Stimulated activated effector memory CD8-positive, alpha-beta T cell treated with anti-CD3 and anti-CD28 coated beads, Interleukin-12 subunit alpha, Interleukin-12 subunit beta, amount 100 ng/mL, for 72 hours (primary cell): ENCODE measurements at regions not wholly inside any gene's neighbourhood (a gene's known extent, or its start where the extent isn't known, plus 50 kb on each side); places are given as distances from the start of the nearest gene placed in this dataset.

Experiments used
- ATAC-seq: fragments of 150-1000 bp; cut with Tn5 transposase; 2 replicates; pipeline ENCODE4 v1.10.0; 2021
- DNase-seq, 2 donors: peaks; one replicate each; pipeline ENCODE4 v3.0.0; 2021 to 2022; ENCODE audit warnings: low spot score in 2 of 2
- H3K27ac Mint-ChIP-seq: one replicate; pipeline ENCODE4 v1.8.0; 2022; ENCODE audit warnings: mild to moderate bottlenecking, mixed read lengths
- H3K36me3 Mint-ChIP-seq: one replicate; pipeline ENCODE4 v1.8.0; 2022; ENCODE audit warnings: mild to moderate bottlenecking, mixed read lengths
- H3K4me1 Mint-ChIP-seq: one replicate; pipeline ENCODE4 v1.8.0; 2022; ENCODE audit warnings: mixed read lengths
- H3K4me3 Mint-ChIP-seq: one replicate; pipeline ENCODE4 v1.8.0; 2022; ENCODE audit warnings: mild to moderate bottlenecking, mixed read lengths
- H3K9me3 Mint-ChIP-seq: one replicate; pipeline ENCODE4 v1.8.0; 2022; ENCODE audit warnings: mixed read lengths

DNA sequence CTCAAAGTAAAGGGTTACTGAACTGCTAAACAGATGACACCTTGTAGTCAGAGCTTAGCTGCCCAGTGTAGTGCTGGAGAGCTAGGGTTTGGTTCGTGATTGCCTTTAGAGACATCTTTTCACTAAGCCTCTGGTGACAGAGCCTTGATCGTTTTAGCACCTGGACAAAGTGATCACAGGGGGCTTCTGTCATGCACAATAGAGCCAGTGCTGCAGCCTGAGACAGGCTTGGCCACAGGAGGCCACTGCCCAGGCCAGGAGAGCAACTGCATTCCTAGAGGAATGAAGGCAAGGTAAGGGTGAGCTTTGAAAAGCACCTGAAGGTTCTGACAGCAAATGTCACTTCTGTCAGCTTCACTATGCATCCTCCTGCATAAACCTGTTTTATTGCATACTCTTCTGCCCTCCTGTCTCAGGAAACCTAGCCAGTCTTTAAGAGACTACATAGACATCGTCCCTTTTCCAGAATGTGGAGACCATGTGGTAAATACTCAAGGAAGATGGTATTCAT lies 122.9 kb downstream of the NPY start:
- ATAC-seq: no peak
- H3K27ac Mint-ChIP-seq: no peak overlapping the region
- H3K9me3 Mint-ChIP-seq: peaks cover 1% of the 10 kb centered on the region
- no peak overlapping the region for H3K4me3 Mint-ChIP-seq
- peaks cover 8% of the 10 kb centered on the region for H3K4me1 Mint-ChIP-seq
- no peak for DNase-seq
- H3K36me3 Mint-ChIP-seq: no peaks in the 10 kb centered on the region

DNA sequence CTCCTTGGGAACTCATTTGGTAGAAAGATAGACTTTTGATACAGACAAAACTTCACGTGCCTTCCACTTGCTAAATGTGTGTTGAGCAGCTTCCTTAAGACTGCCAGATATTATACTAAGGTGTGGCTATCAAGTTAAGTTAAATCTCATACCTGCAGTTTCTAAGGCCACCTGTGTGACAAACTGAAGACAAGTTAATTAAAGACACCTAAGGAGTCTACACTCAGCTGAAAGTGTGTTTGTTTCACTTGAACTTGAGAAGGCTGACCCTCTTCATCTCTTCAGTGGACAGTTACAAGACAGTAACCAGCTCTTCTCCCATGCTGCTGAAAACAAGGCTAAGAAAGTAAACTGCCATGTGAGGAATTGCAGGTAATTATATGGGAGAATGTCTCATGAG lies 124.0 kb downstream of the NPY start:
- ATAC-seq (no peak), DNase-seq (no peak)
- Mint-ChIP-seq H3K36me3 (no peaks in the 10 kb centered on the region), H3K9me3 (peaks cover 2% of the 10 kb centered on the region), H3K27ac (no peak overlapping the region), H3K4me1 (peaks cover 7% of the 10 kb centered on the region), H3K4me3 (no peak overlapping the region)

DNA sequence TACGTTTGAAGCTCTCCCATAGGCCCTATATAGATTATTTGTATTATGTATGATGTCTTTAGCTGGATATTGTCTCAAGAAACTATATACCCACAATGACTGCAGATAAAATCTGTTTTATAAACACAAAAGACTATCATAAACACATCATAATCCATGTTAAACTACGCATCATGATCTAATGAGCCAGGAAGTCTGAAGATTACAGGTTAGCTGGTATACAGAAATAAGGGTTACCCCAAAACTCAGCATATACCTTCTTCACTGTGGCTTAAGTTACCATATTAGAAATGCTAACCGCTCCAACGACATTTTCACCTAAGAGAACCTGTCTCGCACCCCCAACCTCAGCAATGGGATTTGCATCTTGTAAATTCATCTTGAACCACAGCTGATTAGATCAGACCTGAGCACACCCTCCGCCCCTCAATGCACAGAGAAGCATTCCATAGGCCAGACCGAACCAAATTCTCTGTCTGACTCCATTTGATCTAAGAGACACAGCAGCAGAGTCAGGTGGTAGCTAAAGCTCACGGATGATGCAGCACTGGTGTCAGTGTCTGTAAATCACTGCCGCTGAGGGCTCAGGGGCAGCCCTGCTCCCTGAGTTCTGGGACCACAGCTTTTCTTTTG lies 124.9 kb downstream of the NPY start:
- H3K9me3 Mint-ChIP-seq: peaks cover 6% of the 10 kb centered on the region
- ATAC-seq: no peak
- DNase-seq: no peak
- H3K4me1 Mint-ChIP-seq: peaks cover 7% of the 10 kb centered on the region
- no peak overlapping the region for H3K27ac Mint-ChIP-seq
- no peaks in the 10 kb centered on the region for H3K36me3 Mint-ChIP-seq
- H3K4me3 Mint-ChIP-seq: no peak overlapping the region

DNA sequence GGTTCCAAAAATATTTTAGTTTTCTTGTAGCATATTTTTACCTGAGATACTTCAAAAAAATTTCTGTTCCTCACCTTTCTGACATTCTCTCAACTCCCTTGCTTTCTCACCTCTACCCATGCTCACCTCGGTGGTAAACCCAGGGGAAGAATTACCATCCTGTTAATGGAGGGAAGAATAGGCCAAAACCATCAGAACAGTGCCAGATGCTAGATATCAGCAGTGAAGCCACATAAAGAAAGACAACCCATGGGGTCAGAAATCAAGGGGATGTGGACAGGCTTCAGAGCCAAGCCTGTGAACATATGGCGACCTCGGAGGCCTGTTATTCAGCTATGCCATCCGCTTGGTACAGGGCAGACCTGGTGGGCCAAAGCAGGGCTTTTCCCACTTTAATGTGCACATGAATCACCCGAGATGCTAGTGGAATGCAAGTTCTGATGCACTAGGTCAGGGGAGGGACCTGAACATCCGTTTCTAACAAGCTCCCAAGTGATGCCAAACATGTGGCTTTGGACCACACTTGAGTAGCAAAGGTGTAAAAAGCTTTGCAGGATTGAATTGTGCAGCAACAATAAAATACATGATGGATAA lies 125.5 kb downstream of the NPY start:
- Mint-ChIP-seq H3K9me3 (peaks cover 6% of the 10 kb centered on the region), H3K36me3 (no peaks in the 10 kb centered on the region), H3K27ac (no peak overlapping the region), H3K4me1 (peaks cover 7% of the 10 kb centered on the region), H3K4me3 (no peak overlapping the region)
- no peak for DNase-seq
- ATAC-seq: no peak

- Mint-ChIP-seq H3K9me3 (peaks cover 6% of the 10 kb centered on the region), H3K36me3 (no peaks in the 10 kb centered on the region), H3K4me1 (peaks cover 1% of the 10 kb centered on the region), H3K27ac (no peak overlapping the region), H3K4me3 (no peak overlapping the region)
- DNase-seq (no peak), ATAC-seq (no peak)
Observed at GRCh38 chr7:24411226-24411625, 127.2 kb downstream of the NPY start.

DNA sequence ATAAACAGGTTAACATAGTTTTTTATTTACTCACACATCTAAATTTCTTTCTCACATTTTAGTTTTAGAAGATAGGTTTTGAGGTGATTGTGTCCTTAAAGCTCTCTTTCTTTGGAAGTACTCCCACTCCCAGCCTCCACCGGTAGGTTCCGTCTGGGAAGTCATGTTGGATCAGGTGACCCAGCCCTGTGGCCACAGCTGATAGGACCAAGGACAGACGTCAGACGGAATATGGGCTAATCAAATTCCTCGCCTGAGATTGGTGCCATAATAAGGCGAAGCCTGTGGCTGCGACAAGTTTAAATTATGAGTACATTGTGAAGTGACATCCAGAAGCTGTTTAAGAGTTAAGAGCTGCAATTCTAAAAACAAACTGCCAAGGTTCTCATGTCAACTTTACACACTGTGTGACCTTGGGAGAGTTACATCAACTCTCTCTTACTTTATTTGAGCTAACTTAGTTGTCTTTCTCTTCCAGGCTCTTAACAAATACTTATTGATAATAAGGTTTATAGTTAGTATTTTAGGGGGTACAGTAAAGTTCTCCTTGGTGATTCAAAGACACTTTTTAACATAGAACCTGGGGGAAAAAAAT lies 133.6 kb downstream of the NPY start:
- DNase-seq: no peak
- no peaks in the 10 kb centered on the region for H3K36me3 Mint-ChIP-seq
- no peak overlapping the region for H3K27ac Mint-ChIP-seq
- H3K4me1 Mint-ChIP-seq: no peaks in the 10 kb centered on the region
- peaks cover 3% of the 10 kb centered on the region for H3K9me3 Mint-ChIP-seq
- H3K4me3 Mint-ChIP-seq: no peak overlapping the region
- ATAC-seq: no peak

GRCh38 chr7:24419077-24419476 lies 135.1 kb downstream of the NPY start:
- Mint-ChIP-seq H3K9me3 (no peaks in the 10 kb centered on the region), H3K4me1 (no peaks in the 10 kb centered on the region), H3K36me3 (no peaks in the 10 kb centered on the region), H3K27ac (no peak overlapping the region), H3K4me3 (no peak overlapping the region)
- DNase-seq (no peak), ATAC-seq (no peak)

- Mint-ChIP-seq H3K9me3 (no peaks in the 10 kb centered on the region), H3K4me3 (no peak overlapping the region), H3K36me3 (no peaks in the 10 kb centered on the region), H3K4me1 (no peaks in the 10 kb centered on the region), H3K27ac (no peak overlapping the region)
- DNase-seq: no peak
- no peak for ATAC-seq
Observed at GRCh38 chr7:24419511-24419910, 135.5 kb downstream of the NPY start.

GRCh38 chr7:24422441-24423010 lies 138.5 kb downstream of the NPY start:
- DNase-seq (no peak), ATAC-seq (no peak)
- Mint-ChIP-seq H3K9me3 (no peaks in the 10 kb centered on the region), H3K27ac (no peak overlapping the region), H3K4me1 (no peaks in the 10 kb centered on the region), H3K4me3 (no peak overlapping the region), H3K36me3 (no peaks in the 10 kb centered on the region)

DNA sequence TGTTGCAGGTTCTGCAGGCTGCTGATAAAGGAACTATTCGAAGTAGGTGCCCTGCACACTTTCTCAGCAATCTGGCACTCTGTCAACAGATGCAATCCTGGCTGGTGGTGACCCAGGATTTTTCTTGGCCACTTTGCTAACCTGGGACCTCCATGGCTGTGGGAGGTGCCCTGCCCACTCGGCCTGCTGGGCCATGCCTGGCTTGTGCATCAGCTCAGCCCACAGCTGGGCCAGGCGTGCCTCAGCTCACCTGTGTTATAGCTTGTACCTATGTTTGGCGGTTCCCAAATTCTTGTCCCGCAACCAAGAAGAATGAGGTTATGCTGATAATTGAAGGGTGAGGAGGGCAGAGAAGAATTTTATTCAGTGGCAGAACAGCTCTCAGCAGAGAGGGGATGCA lies 141.7 kb downstream of the NPY start:
- Mint-ChIP-seq H3K36me3 (no peaks in the 10 kb centered on the region), H3K4me1 (no peaks in the 10 kb centered on the region), H3K4me3 (no peak overlapping the region), H3K9me3 (no peaks in the 10 kb centered on the region), H3K27ac (no peak overlapping the region)
- ATAC-seq: no peak
- no peak for DNase-seq

- H3K27ac Mint-ChIP-seq: no peak overlapping the region
- no peaks in the 10 kb centered on the region for H3K9me3 Mint-ChIP-seq
- H3K36me3 Mint-ChIP-seq: no peaks in the 10 kb centered on the region
- ATAC-seq (no peak), DNase-seq (no peak)
- H3K4me3 Mint-ChIP-seq: no peak overlapping the region
- no peaks in the 10 kb centered on the region for H3K4me1 Mint-ChIP-seq
Observed at GRCh38 chr7:24427048-24427447, 143.1 kb downstream of the NPY start.

- H3K9me3 Mint-ChIP-seq: no peaks in the 10 kb centered on the region
- no peak overlapping the region for H3K4me3 Mint-ChIP-seq
- no peaks in the 10 kb centered on the region for H3K36me3 Mint-ChIP-seq
- ATAC-seq (no peak), DNase-seq (no peak)
- no peaks in the 10 kb centered on the region for H3K4me1 Mint-ChIP-seq
- H3K27ac Mint-ChIP-seq: no peak overlapping the region
Observed at GRCh38 chr7:24428676-24429075, 144.6 kb upstream of the PALS2 start.

GRCh38 chr7:24432677-24433076 lies 140.6 kb upstream of the PALS2 start:
- Mint-ChIP-seq H3K27ac (no peak overlapping the region), H3K9me3 (no peaks in the 10 kb centered on the region), H3K4me3 (no peak overlapping the region), H3K36me3 (no peaks in the 10 kb centered on the region), H3K4me1 (no peaks in the 10 kb centered on the region)
- ATAC-seq: no peak
- no peak for DNase-seq

GRCh38 chr7:24434972-24435371 lies 138.3 kb upstream of the PALS2 start:
- Mint-ChIP-seq H3K36me3 (no peaks in the 10 kb centered on the region), H3K9me3 (no peaks in the 10 kb centered on the region), H3K4me3 (no peak overlapping the region), H3K4me1 (no peaks in the 10 kb centered on the region), H3K27ac (no peak overlapping the region)
- DNase-seq: no peak
- ATAC-seq: no peak

GRCh38 chr7:24436131-24436920 lies 136.9 kb upstream of the PALS2 start:
- Mint-ChIP-seq H3K36me3 (no peaks in the 10 kb centered on the region), H3K9me3 (no peaks in the 10 kb centered on the region), H3K27ac (no peak overlapping the region), H3K4me3 (no peak overlapping the region), H3K4me1 (peaks cover 6% of the 10 kb centered on the region)
- DNase-seq: no peak
- no peak for ATAC-seq
